CD14-positive monocyte (primary cell): ENCODE measurements at regions not wholly inside any gene's neighbourhood (a gene's known extent, or its start where the extent isn't known, plus 50 kb on each side); places are given as distances from the start of the nearest gene placed in this dataset.

Experiments
- DNase-seq, 3 donors: peaks; one replicate each; pipeline ENCODE4 v3.0.0-alpha.2; 2011 to 2022
- H2AFZ ChIP-seq: 2 replicates; pipeline ENCODE4 v1.6.0; 2012; ENCODE audit warnings: mild to moderate bottlenecking, low read depth, low read length, inconsistent platforms; ENCODE audit not compliant: insufficient read depth, poor library complexity, severe bottlenecking
- H3K27ac ChIP-seq, 2 donors: 1 replicate in 1 of 2; 2 replicates in 1 of 2; pipeline ENCODE4 v1.5.1; 2012 to 2013; ENCODE audit warnings: low read length in 2 of 2, control low read depth in 1 of 2, inconsistent platforms in 1 of 2, low read depth in 1 of 2, mild to moderate bottlenecking in 1 of 2
- H3K27me3 ChIP-seq, 2 donors: one replicate each; pipeline versions ENCODE4 v1.6.0 to v1.6.1; 2011 to 2013; ENCODE audit warnings: low read length in 2 of 2; ENCODE audit not compliant: control insufficient read depth in 2 of 2, insufficient read depth in 2 of 2
- H3K36me3 ChIP-seq, 2 donors: replicated peaks in 1 of 2; 1 replicate in 1 of 2; 2 replicates in 1 of 2; pipeline versions ENCODE4 v1.5.1 to v1.6.1; 2012 to 2013; ENCODE audit warnings: low read length in 2 of 2, control low read depth in 1 of 2, inconsistent platforms in 1 of 2, mild to moderate bottlenecking in 1 of 2; ENCODE audit not compliant: insufficient read depth in 2 of 2, control insufficient read depth in 1 of 2
- H3K4me1 ChIP-seq, 2 donors: 1 replicate in 1 of 2; 2 replicates in 1 of 2; pipeline versions ENCODE4 v1.5.1 to v1.6.1; 2012 to 2013; ENCODE audit warnings: low read length in 2 of 2, control low read depth in 1 of 2, inconsistent platforms in 1 of 2, mild to moderate bottlenecking in 1 of 2, moderate library complexity in 1 of 2; ENCODE audit not compliant: insufficient read depth in 2 of 2, control insufficient read depth in 1 of 2
- H3K4me2 ChIP-seq: replicated peaks from 2 replicates; pipeline ENCODE3; 2012; ENCODE audit warnings: low read length, moderate library complexity, mild to moderate bottlenecking; ENCODE audit not compliant: poor library complexity, severe bottlenecking; ENCODE audit errors: extremely low read depth
- H3K4me3 ChIP-seq, 3 experiments: fragments of 200-600 bp in 1 of 3; sonication (generic) in 1 of 3; replicated peaks in 1 of 3; 1 replicate in 2 of 3; 2 replicates in 1 of 3; pipeline ENCODE4 v1.5.1; 2011 to 2013; ENCODE audit warnings: low read length in 3 of 3, mild to moderate bottlenecking in 3 of 3, control low read depth in 2 of 3, low read depth in 2 of 3, inconsistent platforms in 1 of 3, moderate library complexity in 1 of 3
- H3K79me2 ChIP-seq: 2 replicates; pipeline ENCODE4 v1.6.0; 2012; ENCODE audit warnings: mild to moderate bottlenecking, control low read depth, inconsistent platforms, low read length, moderate library complexity; ENCODE audit not compliant: insufficient read depth
- H3K9ac ChIP-seq: 2 replicates; pipeline ENCODE4 v1.6.0; 2017; ENCODE audit warnings: low read length, mild to moderate bottlenecking; ENCODE audit not compliant: insufficient read depth, poor library complexity, severe bottlenecking
- H3K9me3 ChIP-seq, 2 donors: replicated peaks in 1 of 2; 1 replicate in 1 of 2; 2 replicates in 1 of 2; pipeline versions ENCODE4 v1.5.1 to v1.6.1; 2012 to 2013; ENCODE audit warnings: low read length in 2 of 2, control low read depth in 1 of 2; ENCODE audit not compliant: control insufficient read depth in 1 of 2, insufficient read depth in 1 of 2
- H4K20me1 ChIP-seq: 2 replicates; pipeline ENCODE4 v1.6.0; 2012; ENCODE audit warnings: mild to moderate bottlenecking, low read length, control low read depth, moderate library complexity; ENCODE audit not compliant: insufficient read depth
- H3K27ac Mint-ChIP-seq, 7 donors: one replicate each; pipeline ENCODE4 v1.8.0; 2020; ENCODE audit warnings: mild to moderate bottlenecking in 7 of 7, mixed read lengths in 7 of 7, moderate library complexity in 6 of 7, inconsistent platforms in 2 of 7
- H3K27me3 Mint-ChIP-seq, 3 donors: one replicate each; pipeline ENCODE4 v1.8.0; 2021 to 2022; ENCODE audit warnings: low read depth in 3 of 3, mild to moderate bottlenecking in 3 of 3, mixed read lengths in 3 of 3, moderate library complexity in 3 of 3, inconsistent platforms in 1 of 3
- H3K36me3 Mint-ChIP-seq, 2 donors: one replicate each; pipeline ENCODE4 v1.8.0; 2020; ENCODE audit warnings: mixed read lengths in 2 of 2, inconsistent platforms in 1 of 2, mild to moderate bottlenecking in 1 of 2
- H3K4me1 Mint-ChIP-seq: one replicate; pipeline ENCODE4 v1.8.0; 2020; ENCODE audit warnings: mild to moderate bottlenecking, mixed read lengths
- H3K4me3 Mint-ChIP-seq, 2 donors: one replicate each; pipeline ENCODE4 v1.8.0; 2020; ENCODE audit warnings: mild to moderate bottlenecking in 2 of 2, mixed read lengths in 2 of 2, moderate library complexity in 1 of 2
- H3K9me3 Mint-ChIP-seq, 7 donors: one replicate each; pipeline ENCODE4 v1.8.0; 2020 to 2022; ENCODE audit warnings: mixed read lengths in 7 of 7, mild to moderate bottlenecking in 6 of 7, moderate library complexity in 6 of 7, inconsistent platforms in 2 of 7
- CTCF ChIP-seq: fragments of 200-600 bp; IDR thresholded peaks from one replicate; pipeline ENCODE4 v1.8.0; 2022; ENCODE audit warnings: antibody characterized with exemption, mild to moderate bottlenecking
- WGBS: methylation state at CpG from one replicate; pipeline ENCODE4 v1.1.5; 2013; ENCODE audit warnings: missing lambda C conversion rate; ENCODE audit not compliant: insufficient coverage; 5-methylcytosine and 5-hydroxymethylcytosine counted together
- intact Hi-C, 2 donors: fragments of 100-400 bp; cut with micrococcal nuclease; formaldehyde crosslinking; loops; one replicate each; pipeline versions ENCODE4 v1.15.0 to v1.15.1; 2023

DNA sequence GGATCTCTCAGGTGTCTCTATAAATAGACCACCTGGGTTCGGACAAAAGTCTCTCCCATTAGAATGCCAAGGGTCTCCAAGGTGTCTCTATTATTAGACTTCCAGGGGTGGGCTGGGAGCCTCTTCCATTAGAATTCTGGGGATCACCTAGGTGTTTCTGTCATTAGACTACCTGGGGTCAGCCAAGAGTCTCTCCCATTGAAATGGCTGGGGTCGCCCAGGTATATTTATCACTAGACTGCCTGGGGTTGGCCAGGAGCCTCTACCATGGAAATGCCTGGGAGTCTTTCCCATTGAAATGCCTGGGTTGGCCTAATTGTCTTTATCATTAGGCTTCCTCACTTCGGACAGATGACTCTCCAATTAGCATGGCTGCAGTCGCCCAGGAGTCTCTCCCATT is 1565.5 kb downstream of the UQCRFS1 start:
- no peaks in the 10 kb centered on the region for H3K4me1 Mint-ChIP-seq
- H3K4me3 Mint-ChIP-seq: no peak overlapping the region
- intact Hi-C loops: no loop called here
- H3K27me3 Mint-ChIP-seq: peaks cover 0 to 2% (median 2%) of the 10 kb centered on the region in 3 donors
- Histone ChIP-seq H3K36me3 (no peaks in the 10 kb centered on the region), H2AFZ (no peak overlapping the region), H3K9me3 (peaks cover 59 to 64% of the 10 kb centered on the region in 2 donors), H3K4me3 (no peak overlapping the region), H3K4me1 (no peaks in the 10 kb centered on the region), H3K9ac (no peak overlapping the region), H4K20me1 (no peaks in the 10 kb centered on the region), H3K27ac (no peak overlapping the region), H3K27me3 (no peaks in the 10 kb centered on the region), H3K79me2 (no peaks in the 10 kb centered on the region), H3K4me2 (no peak overlapping the region)
- no peaks in the 10 kb centered on the region for H3K36me3 Mint-ChIP-seq
- WGBS: 80% methylated on average over 1 of the region's 4 CpGs
- no peak overlapping the region for H3K27ac Mint-ChIP-seq
- no peak for DNase-seq
- no peak for TF ChIP-seq CTCF
- peaks cover 16 to 61% (median 53%) of the 10 kb centered on the region in 7 donors for H3K9me3 Mint-ChIP-seq

GRCh38 chr19:27635401-27635800 is 1577.5 kb downstream of the UQCRFS1 start:
- DNase-seq: no peak
- intact Hi-C loops: no loop called here
- Histone ChIP-seq H3K79me2 (no peaks in the 10 kb centered on the region), H3K36me3 (no peaks in the 10 kb centered on the region), H3K4me3 (no peak overlapping the region), H3K4me2 (no peak overlapping the region), H3K9me3 (peaks cover 34 to 67% of the 10 kb centered on the region in 2 donors), H3K27ac (no peak overlapping the region), H3K4me1 (no peaks in the 10 kb centered on the region), H3K27me3 (no peaks in the 10 kb centered on the region), H2AFZ (no peak overlapping the region), H3K9ac (no peak overlapping the region), H4K20me1 (no peaks in the 10 kb centered on the region)
- no peaks in the 10 kb centered on the region for H3K4me1 Mint-ChIP-seq
- H3K9me3 Mint-ChIP-seq: peaks cover 6 to 40% (median 29%) of the 10 kb centered on the region in 7 donors
- TF ChIP-seq CTCF: no peak
- H3K27ac Mint-ChIP-seq: no peak overlapping the region
- H3K4me3 Mint-ChIP-seq: no peak overlapping the region
- H3K27me3 Mint-ChIP-seq: no peaks in the 10 kb centered on the region
- WGBS: no CpG with 5 or more reads among the region's 1 CpG
- H3K36me3 Mint-ChIP-seq: no peaks in the 10 kb centered on the region
